NB4 (cell line): ENCODE measurements at regions not wholly inside any gene's neighbourhood (a gene's known extent, or its start where the extent isn't known, plus 50 kb on each side); places are given as distances from the start of the nearest gene placed in this dataset.

ENCODE experiments used
- DNase-seq: peaks from one replicate; pipeline ENCODE4 v3.0.0; 2010; ENCODE audit warnings: low read depth
- H3K4me3 ChIP-seq: one replicate; pipeline ENCODE4 v1.5.1; 2011; ENCODE audit warnings: mild to moderate bottlenecking, low read depth, low read length, moderate library complexity
- CTCF ChIP-seq: IDR thresholded peaks from one replicate; pipeline ENCODE4 v1.5.1; 2012; ENCODE audit warnings: low read depth, low read length
- MAX ChIP-seq: IDR thresholded peaks from 2 replicates; pipeline ENCODE4 v1.6.1; 2011; ENCODE audit warnings: low read depth, low read length
- MYC ChIP-seq: IDR thresholded peaks from 2 replicates; pipeline ENCODE4 v1.6.1; 2011; ENCODE audit warnings: low read depth, low read length
- POLR2A ChIP-seq: IDR thresholded peaks from 2 replicates; pipeline ENCODE4 v1.6.1; 2011; ENCODE audit warnings: mild to moderate bottlenecking; ENCODE audit not compliant: insufficient read length; ENCODE audit errors: extremely low read depth

GRCh38 chr17:34717092-34717491 is 137.7 kb downstream of the TMEM132E start:
- H3K4me3 ChIP-seq, result no peak overlapping the region
- TF ChIP-seq POLR2A (no peak), CTCF (no peak), MYC (no peak), MAX (no peak)
- DNase-seq, result no peak

GRCh38 chr17:34716291-34716690 is 136.9 kb downstream of the TMEM132E start:
- DNase-seq, result no peak
- TF ChIP-seq POLR2A (no peak), MYC (no peak), CTCF (no peak), MAX (no peak)

GRCh38 chr17:34715504-34715903 is 136.1 kb downstream of the TMEM132E start:
- DNase-seq, result no peak
- TF ChIP-seq POLR2A, result no peak
- no peak for TF ChIP-seq CTCF
- TF ChIP-seq MAX, result no peak
- TF ChIP-seq MYC, result no peak

More at GRCh38 chr17:34716291-34716690, 136.9 kb downstream of the TMEM132E start:
- no peak overlapping the region for H3K4me3 ChIP-seq

GRCh38 chr17:34714475-34715410 is 135.4 kb downstream of the TMEM132E start:
- TF ChIP-seq MAX (no peak), MYC (no peak), POLR2A (no peak), CTCF (no peak)
- no peak for DNase-seq

More at GRCh38 chr17:34715504-34715903, 136.1 kb downstream of the TMEM132E start:
- no peak overlapping the region for H3K4me3 ChIP-seq

GRCh38 chr17:34713687-34714086 is 134.3 kb downstream of the TMEM132E start:
- no peak for TF ChIP-seq CTCF
- TF ChIP-seq POLR2A, result no peak
- no peak for TF ChIP-seq MAX
- TF ChIP-seq MYC, result no peak
- no peak for DNase-seq

More at GRCh38 chr17:34714475-34715410, 135.4 kb downstream of the TMEM132E start:
- H3K4me3 ChIP-seq, result no peak overlapping the region

More at GRCh38 chr17:34713687-34714086, 134.3 kb downstream of the TMEM132E start:
- H3K4me3 ChIP-seq, result no peak overlapping the region
